Suprapubic skin (tissue), 3 donors: ENCODE measurements at regions not wholly inside any gene's neighbourhood (a gene's known extent, or its start where the extent isn't known, plus 50 kb on each side); places are given as distances from the start of the nearest gene placed in this dataset.

Source experiments
- CTCF ChIP-seq, 2 donors: fragments of 200-600 bp in 1 of 2; fragments of 450-650 bp in 1 of 2; sonication (generic) in 1 of 2; IDR thresholded peaks; one replicate each; pipeline ENCODE4 v1.5.1; 2016 to 2019; ENCODE audit warnings: antibody characterized with exemption in 2 of 2, mild to moderate bottlenecking in 1 of 2, moderate library complexity in 1 of 2
- EP300 ChIP-seq: sonication (generic); formaldehyde crosslinking; IDR thresholded peaks from one replicate; pipeline ENCODE4 v1.6.1; 2017; ENCODE audit warnings: antibody characterized with exemption
- POLR2A ChIP-seq, 2 donors: fragments of 450-650 bp; IDR thresholded peaks; one replicate each; pipeline ENCODE4 v1.6.1; 2017; ENCODE audit warnings: antibody characterized with exemption in 2 of 2, mild to moderate bottlenecking in 2 of 2, moderate library complexity in 2 of 2

GRCh38 chrX:13147147-13147546 is 102.7 kb upstream of the FAM9C start:
- TF ChIP-seq CTCF (IDR thresholded peaks at IDR 0.05) (no peak), EP300 (no peak), POLR2A (IDR thresholded peaks at IDR 0.05) (no peak)
